Mammary epithelial cell (primary cell): ENCODE measurements at regions not wholly inside any gene's neighbourhood (a gene's known extent, or its start where the extent isn't known, plus 50 kb on each side); places are given as distances from the start of the nearest gene placed in this dataset.

Source experiments
- CTCF ChIP-seq, 2 donors: IDR thresholded peaks in 1 of 2; conservative IDR thresholded peaks in 1 of 2; 2 replicates each; pipeline ENCODE4 v1.5.1; 2011 to 2012; ENCODE audit warnings: inconsistent platforms in 2 of 2, low read length in 2 of 2, mild to moderate bottlenecking in 2 of 2, control low read depth in 1 of 2, low read depth in 1 of 2; ENCODE audit not compliant: insufficient read depth in 1 of 2; ENCODE audit errors: extremely low read depth in 1 of 2
- EZH2 ChIP-seq: IDR thresholded peaks from 2 replicates; pipeline ENCODE4 v1.6.1; 2012; ENCODE audit warnings: low read length, inconsistent platforms, borderline replicate concordance

- TF ChIP-seq CTCF (conservative IDR thresholded peaks at IDR 0.05 in 1 of 2, IDR thresholded peaks at IDR 0.05 in 1 of 2; ENCODE audit: extremely low read depth in 1 of 2, insufficient read depth in 1 of 2, low read depth in 1 of 2, low read length in 2 of 2): no peak
- TF ChIP-seq EZH2: no peak
These were observed 249.1 kb downstream of the COL12A1 start for GRCh38 chr6:74956559-74957428.
